Epithelial cell of proximal tubule (primary cell): ENCODE measurements at regions not wholly inside any gene's neighbourhood (a gene's known extent, or its start where the extent isn't known, plus 50 kb on each side); places are given as distances from the start of the nearest gene placed in this dataset.
"Not testable (repeated sequence)": the region's sequence is repeated elsewhere in the genome, so short reads cannot be mapped to it uniquely, and the experiment has no call there.

Source experiments
- DNase-seq: peaks from one replicate; pipeline ENCODE4 v3.0.0-alpha.2; 2011; ENCODE audit warnings: low read depth
- H3K4me3 ChIP-seq: 2 replicates; pipeline ENCODE4 v1.5.1; 2011; ENCODE audit warnings: low read depth, mild to moderate bottlenecking, low read length
- TF ChIP-seq, protein P1 (sequence below): conservative IDR thresholded peaks from 2 replicates; pipeline ENCODE4 v1.5.1; 2012; ENCODE audit warnings: low read depth, mild to moderate bottlenecking, low read length

DNA sequence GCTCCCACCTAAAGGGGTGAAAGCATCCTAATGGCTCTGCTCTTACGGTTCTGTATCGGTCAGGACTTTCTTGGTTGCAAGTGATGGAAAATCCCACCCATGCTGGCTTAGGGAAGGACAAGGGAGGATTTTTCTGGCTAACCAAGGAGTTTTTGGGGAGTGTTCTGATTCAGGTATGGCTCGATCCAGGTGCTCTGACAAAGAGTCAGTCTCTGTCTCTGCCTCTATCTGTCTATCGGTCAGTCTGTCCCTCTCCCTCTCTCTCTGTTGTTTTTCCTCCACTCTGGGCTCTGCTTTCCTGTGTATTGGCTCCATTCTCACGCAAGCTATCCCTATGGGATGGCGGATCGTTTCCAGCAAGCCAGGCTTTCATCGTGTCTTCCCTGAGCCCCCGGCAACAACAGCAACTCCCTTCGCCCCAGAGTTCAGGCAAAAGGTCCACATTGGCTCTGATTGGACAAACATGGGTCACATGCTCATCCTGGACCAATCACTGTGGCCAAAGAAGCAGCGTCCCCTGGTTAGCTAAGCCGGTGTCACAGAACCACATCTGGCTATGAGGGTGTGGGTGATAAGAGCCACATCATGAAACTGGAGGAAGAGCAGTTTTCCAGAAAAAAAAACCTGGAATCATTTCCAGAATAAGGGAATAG is 160.3 kb downstream of the BMP7 start:
- TF ChIP-seq, protein P1, sequence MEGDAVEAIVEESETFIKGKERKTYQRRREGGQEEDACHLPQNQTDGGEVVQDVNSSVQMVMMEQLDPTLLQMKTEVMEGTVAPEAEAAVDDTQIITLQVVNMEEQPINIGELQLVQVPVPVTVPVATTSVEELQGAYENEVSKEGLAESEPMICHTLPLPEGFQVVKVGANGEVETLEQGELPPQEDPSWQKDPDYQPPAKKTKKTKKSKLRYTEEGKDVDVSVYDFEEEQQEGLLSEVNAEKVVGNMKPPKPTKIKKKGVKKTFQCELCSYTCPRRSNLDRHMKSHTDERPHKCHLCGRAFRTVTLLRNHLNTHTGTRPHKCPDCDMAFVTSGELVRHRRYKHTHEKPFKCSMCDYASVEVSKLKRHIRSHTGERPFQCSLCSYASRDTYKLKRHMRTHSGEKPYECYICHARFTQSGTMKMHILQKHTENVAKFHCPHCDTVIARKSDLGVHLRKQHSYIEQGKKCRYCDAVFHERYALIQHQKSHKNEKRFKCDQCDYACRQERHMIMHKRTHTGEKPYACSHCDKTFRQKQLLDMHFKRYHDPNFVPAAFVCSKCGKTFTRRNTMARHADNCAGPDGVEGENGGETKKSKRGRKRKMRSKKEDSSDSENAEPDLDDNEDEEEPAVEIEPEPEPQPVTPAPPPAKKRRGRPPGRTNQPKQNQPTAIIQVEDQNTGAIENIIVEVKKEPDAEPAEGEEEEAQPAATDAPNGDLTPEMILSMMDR: no peak
- H3K4me3 ChIP-seq: no peak overlapping the region
- DNase-seq: no peak

DNA sequence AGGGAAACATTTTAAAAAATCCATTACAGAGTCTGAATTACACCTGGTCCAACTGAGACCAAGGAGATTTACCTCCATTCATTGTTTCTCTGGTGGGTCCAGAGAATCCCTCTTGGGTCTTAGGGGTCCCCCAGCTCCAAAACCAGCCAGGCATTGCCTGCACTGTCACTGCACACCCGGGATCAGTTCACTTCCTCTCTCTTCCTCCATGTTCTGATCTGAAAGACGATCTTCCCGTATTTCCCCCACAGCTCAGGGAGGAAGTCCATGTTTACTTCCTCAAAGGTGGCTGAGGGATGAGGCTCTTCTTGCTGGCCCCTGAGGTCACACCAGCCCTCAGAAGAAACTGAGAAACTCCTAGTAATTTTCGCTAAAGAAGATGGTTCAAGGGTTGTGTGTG is 159.7 kb downstream of the BMP7 start:
- no peak overlapping the region for H3K4me3 ChIP-seq
- TF ChIP-seq, protein P1: no peak
- DNase-seq: no peak

DNA sequence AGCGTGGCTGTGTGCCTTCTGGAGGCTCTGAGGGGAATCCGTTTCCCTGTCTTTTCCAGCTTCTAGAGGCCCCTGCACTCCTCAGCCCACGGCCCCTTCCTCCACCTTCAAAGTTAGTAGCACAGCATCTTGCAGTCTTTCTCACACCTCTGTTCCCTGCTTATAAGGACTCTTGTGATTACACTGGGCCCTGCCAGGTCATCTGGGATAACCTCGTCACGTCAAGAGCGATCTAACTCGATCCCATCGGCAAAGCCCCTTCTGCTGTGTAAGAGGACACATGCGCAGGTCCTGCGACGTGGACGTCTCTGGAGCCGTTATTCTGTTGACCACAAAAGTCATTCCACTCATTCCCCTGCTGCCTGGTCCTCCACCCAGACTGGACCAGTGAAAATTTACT is 159.2 kb downstream of the BMP7 start:
- no peak overlapping the region for H3K4me3 ChIP-seq
- no peak for DNase-seq
- TF ChIP-seq, protein P1: no peak

DNA sequence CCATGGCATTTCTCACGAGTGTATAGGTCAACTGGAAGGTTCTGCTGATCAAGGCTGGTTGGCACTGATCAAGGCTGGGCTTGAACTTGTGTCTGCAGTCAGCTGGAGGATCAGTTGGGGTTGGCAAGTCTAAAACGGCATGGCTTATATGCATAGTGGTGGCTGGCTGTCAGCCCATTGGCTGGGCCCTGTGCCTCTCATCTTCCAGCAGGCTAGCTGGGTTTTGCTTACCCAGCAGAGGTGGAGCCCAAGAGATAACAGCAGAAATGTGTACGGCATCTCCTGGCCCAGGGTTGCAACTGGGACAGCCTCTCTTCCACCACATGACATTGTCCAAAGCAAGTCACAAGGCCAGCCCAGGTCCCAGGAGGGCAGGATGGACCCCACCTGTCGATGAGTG is 158.2 kb downstream of the BMP7 start:
- DNase-seq: no peak
- TF ChIP-seq, protein P1: no peak
- no peak overlapping the region for H3K4me3 ChIP-seq

DNA sequence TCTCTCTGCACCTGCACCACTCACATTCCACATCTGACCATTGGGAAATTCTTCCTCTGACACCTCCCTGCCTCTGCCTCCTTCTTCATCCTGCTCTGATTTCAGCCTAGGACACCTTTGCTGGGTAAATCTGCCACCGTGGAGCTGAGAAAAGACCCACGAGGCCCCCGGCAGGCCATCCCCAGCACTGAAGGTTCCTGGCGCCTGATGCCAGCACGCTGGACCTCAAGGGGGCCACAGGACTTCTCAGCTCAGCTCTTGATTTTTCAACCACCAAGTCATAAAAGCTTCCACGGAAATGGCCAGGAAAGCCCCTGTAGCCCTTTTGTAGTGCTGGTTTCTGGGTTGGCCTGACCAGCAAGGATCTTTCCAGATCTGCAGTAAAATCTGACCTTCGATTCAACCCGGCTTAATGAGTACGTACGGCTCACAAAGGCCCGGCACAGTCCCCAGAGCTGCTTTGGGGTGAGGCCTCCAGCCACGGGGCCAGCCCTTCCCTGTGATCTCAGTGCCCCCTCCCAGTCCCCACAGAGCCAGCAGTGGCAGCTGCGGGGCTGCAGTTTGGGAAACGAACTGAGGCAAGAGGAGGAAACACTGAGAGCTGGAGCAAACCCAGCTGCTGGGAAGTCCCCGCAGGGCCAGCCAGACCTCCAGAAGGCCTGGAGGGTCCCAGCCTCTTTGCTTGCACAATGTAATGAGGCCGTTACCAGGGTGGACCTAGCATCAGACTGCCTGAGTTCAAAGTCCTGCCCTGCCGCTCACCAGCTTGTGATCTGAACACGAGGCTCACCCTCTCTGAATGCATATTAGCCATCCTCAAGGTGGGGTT is 157.5 kb downstream of the BMP7 start:
- TF ChIP-seq, protein P1: no peak
- no peak for DNase-seq
- no peak overlapping the region for H3K4me3 ChIP-seq

DNA sequence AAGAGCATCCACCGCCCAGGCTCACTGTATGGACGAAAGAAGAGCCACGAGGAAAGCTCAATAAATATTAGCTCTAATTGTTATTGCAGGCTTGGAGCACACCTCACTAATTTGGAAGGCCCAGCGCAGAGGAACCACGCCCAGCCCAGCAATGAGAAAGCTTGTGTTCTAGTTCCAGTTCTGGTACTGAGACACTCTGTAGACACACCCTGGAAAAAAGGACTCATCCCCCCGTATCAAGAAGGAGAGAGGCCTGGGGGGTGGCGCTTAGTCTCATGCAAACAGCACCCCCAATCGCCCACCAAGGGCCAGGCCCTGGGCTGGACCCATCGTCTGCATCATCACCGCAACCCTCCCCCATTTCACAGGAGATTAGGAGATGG is 156.9 kb downstream of the BMP7 start:
- no peak overlapping the region for H3K4me3 ChIP-seq
- DNase-seq: no peak
- TF ChIP-seq, protein P1: no peak

DNA sequence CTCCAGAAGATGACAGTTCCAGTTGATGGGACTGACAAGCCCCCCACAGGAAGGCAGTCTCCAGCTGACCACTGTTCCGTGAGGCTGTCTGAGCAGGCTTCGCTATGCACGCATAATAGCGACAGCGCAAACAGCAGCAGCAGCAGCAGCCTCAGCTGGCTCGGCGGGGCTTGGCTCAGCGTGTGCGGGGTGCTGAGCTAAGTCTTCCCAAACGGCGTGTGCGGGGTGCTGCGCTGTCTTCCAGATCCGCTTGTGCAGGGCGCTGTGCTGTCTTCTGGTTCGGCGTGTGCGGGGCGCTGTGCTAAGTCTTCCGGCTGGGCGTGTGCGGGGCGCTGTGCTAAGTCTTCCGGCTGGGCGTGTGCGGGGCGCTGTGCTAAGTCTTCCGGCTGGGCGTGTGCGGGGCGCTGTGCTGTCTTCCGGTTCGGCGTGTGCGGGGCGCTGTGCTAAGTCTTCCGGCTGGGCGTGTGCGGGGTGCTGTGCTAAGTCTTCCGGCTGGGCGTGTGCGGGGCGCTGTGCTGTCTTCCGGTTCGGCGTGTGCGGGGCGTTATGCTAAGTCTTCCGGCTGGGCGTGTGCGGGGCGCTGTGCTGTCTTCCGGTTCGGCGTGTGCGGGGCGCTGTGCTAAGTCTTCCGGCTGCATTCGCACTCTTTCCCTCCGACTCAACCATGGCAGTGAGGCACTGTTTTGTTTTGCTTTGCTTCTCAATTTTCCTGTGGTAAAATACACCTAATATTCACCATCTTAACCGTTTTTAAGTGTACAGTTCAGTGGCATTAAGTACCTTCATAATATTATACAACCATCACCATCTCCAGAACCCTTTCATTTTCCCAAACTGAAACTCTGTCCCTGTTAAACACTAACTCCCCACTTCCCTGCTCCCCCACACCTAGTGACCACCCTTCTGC is 156.1 kb downstream of the BMP7 start:
- DNase-seq, H3K4me3 ChIP-seq: not testable (repeated sequence)
